ENCODE measurements at regions not wholly inside any gene's neighbourhood (a gene's known extent, or its start where the extent isn't known, plus 50 kb on each side); places are given as distances from the start of the nearest gene placed in this dataset.

GRCh38 chr1:199867601-199868000 is 159.9 kb upstream of the NR5A2 start:
- Histone ChIP-seq H3K27ac (ENCODE audit: low read depth, low read length) (no peak overlapping the region), H3K4me3 (ENCODE audit: low read depth in 1 of 2, low read length in 2 of 2) (no peak overlapping the region), H3K4me1 (ENCODE audit: insufficient read depth, low read length) (no peaks in the 10 kb centered on the region), H3K9me3 (ENCODE audit: low read length) (no peaks in the 10 kb centered on the region), H3K27me3 (ENCODE audit: control insufficient read depth in 1 of 2, insufficient read depth in 2 of 2, low read length in 2 of 2) (no peaks in the 10 kb centered on the region), H3K9ac (ENCODE audit: low read length) (no peak overlapping the region), H3K36me3 (ENCODE audit: insufficient read depth, low read length) (no peaks in the 10 kb centered on the region)

GRCh38 chr1:199868777-199869176 is 158.7 kb upstream of the NR5A2 start:
- Histone ChIP-seq H3K27ac (ENCODE audit: low read depth, low read length) (no peak overlapping the region), H3K4me3 (ENCODE audit: low read depth in 1 of 2, low read length in 2 of 2) (no peak overlapping the region), H3K9me3 (ENCODE audit: low read length) (no peaks in the 10 kb centered on the region), H3K9ac (ENCODE audit: low read length) (no peak overlapping the region), H3K4me1 (ENCODE audit: insufficient read depth, low read length) (no peaks in the 10 kb centered on the region), H3K27me3 (ENCODE audit: control insufficient read depth in 1 of 2, insufficient read depth in 2 of 2, low read length in 2 of 2) (no peaks in the 10 kb centered on the region), H3K36me3 (ENCODE audit: insufficient read depth, low read length) (no peaks in the 10 kb centered on the region)

- no peaks in the 10 kb centered on the region for H3K27me3 ChIP-seq (ENCODE audit: control insufficient read depth in 1 of 2, insufficient read depth in 2 of 2, low read length in 2 of 2)
- no peak overlapping the region for H3K27ac ChIP-seq (ENCODE audit: low read depth, low read length)
- no peaks in the 10 kb centered on the region for H3K36me3 ChIP-seq (ENCODE audit: insufficient read depth, low read length)
- H3K4me3 ChIP-seq (ENCODE audit: low read depth in 1 of 2, low read length in 2 of 2), result no peak overlapping the region
- no peaks in the 10 kb centered on the region for H3K4me1 ChIP-seq (ENCODE audit: insufficient read depth, low read length)
- no peaks in the 10 kb centered on the region for H3K9me3 ChIP-seq (ENCODE audit: low read length)
- no peak overlapping the region for H3K9ac ChIP-seq (ENCODE audit: low read length)
Observed at GRCh38 chr1:199875337-199875736, 152.2 kb upstream of the NR5A2 start.

- Histone ChIP-seq H3K9ac (ENCODE audit: low read length) (no peak overlapping the region), H3K9me3 (ENCODE audit: low read length) (no peaks in the 10 kb centered on the region), H3K27me3 (ENCODE audit: control insufficient read depth in 1 of 2, insufficient read depth in 2 of 2, low read length in 2 of 2) (no peaks in the 10 kb centered on the region), H3K27ac (ENCODE audit: low read depth, low read length) (no peak overlapping the region), H3K36me3 (ENCODE audit: insufficient read depth, low read length) (no peaks in the 10 kb centered on the region), H3K4me1 (ENCODE audit: insufficient read depth, low read length) (no peaks in the 10 kb centered on the region), H3K4me3 (ENCODE audit: low read depth in 1 of 2, low read length in 2 of 2) (no peak overlapping the region)
Observed at GRCh38 chr1:199875856-199876255, 151.7 kb upstream of the NR5A2 start.

- Histone ChIP-seq H3K27me3 (ENCODE audit: control insufficient read depth in 1 of 2, insufficient read depth in 2 of 2, low read length in 2 of 2) (no peaks in the 10 kb centered on the region), H3K9me3 (ENCODE audit: low read length) (no peaks in the 10 kb centered on the region), H3K36me3 (ENCODE audit: insufficient read depth, low read length) (no peaks in the 10 kb centered on the region), H3K9ac (ENCODE audit: low read length) (no peak overlapping the region), H3K27ac (ENCODE audit: low read depth, low read length) (no peak overlapping the region), H3K4me1 (ENCODE audit: insufficient read depth, low read length) (no peaks in the 10 kb centered on the region), H3K4me3 (ENCODE audit: low read depth in 1 of 2, low read length in 2 of 2) (no peak overlapping the region)
Observed at GRCh38 chr1:199877526-199878384, 149.8 kb upstream of the NR5A2 start.

- H3K4me1 ChIP-seq (ENCODE audit: insufficient read depth, low read length), result no peaks in the 10 kb centered on the region
- H3K9me3 ChIP-seq (ENCODE audit: low read length), result no peaks in the 10 kb centered on the region
- H3K27ac ChIP-seq (ENCODE audit: low read depth, low read length), result no peak overlapping the region
- no peaks in the 10 kb centered on the region for H3K36me3 ChIP-seq (ENCODE audit: insufficient read depth, low read length)
- H3K9ac ChIP-seq (ENCODE audit: low read length), result no peak overlapping the region
- no peaks in the 10 kb centered on the region for H3K27me3 ChIP-seq (ENCODE audit: control insufficient read depth in 1 of 2, insufficient read depth in 2 of 2, low read length in 2 of 2)
- no peak overlapping the region for H3K4me3 ChIP-seq (ENCODE audit: low read depth in 1 of 2, low read length in 2 of 2)
Observed at GRCh38 chr1:199878823-199879222, 148.7 kb upstream of the NR5A2 start.

GRCh38 chr1:199898654-199899053 is 128.9 kb upstream of the NR5A2 start:
- Histone ChIP-seq H3K4me1 (ENCODE audit: insufficient read depth, low read length) (peaks cover 5% of the 10 kb centered on the region), H3K9me3 (ENCODE audit: low read length) (no peaks in the 10 kb centered on the region), H3K27ac (ENCODE audit: low read depth, low read length) (no peak overlapping the region), H3K36me3 (ENCODE audit: insufficient read depth, low read length) (no peaks in the 10 kb centered on the region), H3K27me3 (ENCODE audit: control insufficient read depth in 1 of 2, insufficient read depth in 2 of 2, low read length in 2 of 2) (no peaks in the 10 kb centered on the region), H3K4me3 (ENCODE audit: low read depth in 1 of 2, low read length in 2 of 2) (no peak overlapping the region), H3K9ac (ENCODE audit: low read length) (no peak overlapping the region)

- no peak overlapping the region for H3K9ac ChIP-seq (ENCODE audit: low read length)
Observed at GRCh38 chr1:199901341-199901740, 126.2 kb upstream of the NR5A2 start.

GRCh38 chr1:199907361-199907760 is 120.1 kb upstream of the NR5A2 start:
- H3K4me3 ChIP-seq (ENCODE audit: low read depth in 1 of 2, low read length in 2 of 2), result no peak overlapping the region
- no peaks in the 10 kb centered on the region for H3K9me3 ChIP-seq (ENCODE audit: low read length)
- no peaks in the 10 kb centered on the region for H3K4me1 ChIP-seq (ENCODE audit: insufficient read depth, low read length)
- H3K27me3 ChIP-seq (ENCODE audit: control insufficient read depth in 1 of 2, insufficient read depth in 2 of 2, low read length in 2 of 2), result no peaks in the 10 kb centered on the region
- no peak overlapping the region for H3K27ac ChIP-seq (ENCODE audit: low read depth, low read length)
- H3K9ac ChIP-seq (ENCODE audit: low read length), result no peak overlapping the region
- no peaks in the 10 kb centered on the region for H3K36me3 ChIP-seq (ENCODE audit: insufficient read depth, low read length)

More at GRCh38 chr1:199901341-199901740, 126.2 kb upstream of the NR5A2 start:
- Histone ChIP-seq H3K27ac (ENCODE audit: low read depth, low read length) (no peak overlapping the region), H3K27me3 (ENCODE audit: control insufficient read depth in 1 of 2, insufficient read depth in 2 of 2, low read length in 2 of 2) (no peaks in the 10 kb centered on the region), H3K36me3 (ENCODE audit: insufficient read depth, low read length) (no peaks in the 10 kb centered on the region), H3K4me1 (ENCODE audit: insufficient read depth, low read length) (peaks cover 5% of the 10 kb centered on the region), H3K4me3 (ENCODE audit: low read depth in 1 of 2, low read length in 2 of 2) (no peak overlapping the region), H3K9me3 (ENCODE audit: low read length) (no peaks in the 10 kb centered on the region)

GRCh38 chr1:199909137-199909536 is 118.4 kb upstream of the NR5A2 start:
- Histone ChIP-seq H3K4me3 (ENCODE audit: low read depth in 1 of 2, low read length in 2 of 2) (no peak overlapping the region), H3K9me3 (ENCODE audit: low read length) (no peaks in the 10 kb centered on the region), H3K36me3 (ENCODE audit: insufficient read depth, low read length) (no peaks in the 10 kb centered on the region), H3K27me3 (ENCODE audit: control insufficient read depth in 1 of 2, insufficient read depth in 2 of 2, low read length in 2 of 2) (no peaks in the 10 kb centered on the region), H3K4me1 (ENCODE audit: insufficient read depth, low read length) (no peaks in the 10 kb centered on the region), H3K9ac (ENCODE audit: low read length) (no peak overlapping the region), H3K27ac (ENCODE audit: low read depth, low read length) (no peak overlapping the region)

GRCh38 chr1:199913318-199913717 is 114.2 kb upstream of the NR5A2 start:
- Histone ChIP-seq H3K36me3 (ENCODE audit: insufficient read depth, low read length) (no peaks in the 10 kb centered on the region), H3K9me3 (ENCODE audit: low read length) (no peaks in the 10 kb centered on the region), H3K27ac (ENCODE audit: low read depth, low read length) (no peak overlapping the region), H3K4me1 (ENCODE audit: insufficient read depth, low read length) (no peaks in the 10 kb centered on the region), H3K27me3 (ENCODE audit: control insufficient read depth in 1 of 2, insufficient read depth in 2 of 2, low read length in 2 of 2) (no peaks in the 10 kb centered on the region), H3K4me3 (ENCODE audit: low read depth in 1 of 2, low read length in 2 of 2) (no peak overlapping the region), H3K9ac (ENCODE audit: low read length) (no peak overlapping the region)

GRCh38 chr1:199914546-199914945 is 113.0 kb upstream of the NR5A2 start:
- Histone ChIP-seq H3K4me1 (ENCODE audit: insufficient read depth, low read length) (no peaks in the 10 kb centered on the region), H3K9ac (ENCODE audit: low read length) (no peak overlapping the region), H3K27ac (ENCODE audit: low read depth, low read length) (no peak overlapping the region), H3K9me3 (ENCODE audit: low read length) (no peaks in the 10 kb centered on the region), H3K27me3 (ENCODE audit: control insufficient read depth in 1 of 2, insufficient read depth in 2 of 2, low read length in 2 of 2) (no peaks in the 10 kb centered on the region), H3K36me3 (ENCODE audit: insufficient read depth, low read length) (no peaks in the 10 kb centered on the region), H3K4me3 (ENCODE audit: low read depth in 1 of 2, low read length in 2 of 2) (no peak overlapping the region)

All from muscle layer of colon (tissue), 2 donors.